SW 1271 (cell line): ENCODE measurements at regions not wholly inside any gene's neighbourhood (a gene's known extent, or its start where the extent isn't known, plus 50 kb on each side); places are given as distances from the start of the nearest gene placed in this dataset.

Experiments used
- DNase-seq, 2 experiments: peaks; one replicate each; lab custom pipeline; 2025; lab: John Stamatoyannopoulos, UW

DNA sequence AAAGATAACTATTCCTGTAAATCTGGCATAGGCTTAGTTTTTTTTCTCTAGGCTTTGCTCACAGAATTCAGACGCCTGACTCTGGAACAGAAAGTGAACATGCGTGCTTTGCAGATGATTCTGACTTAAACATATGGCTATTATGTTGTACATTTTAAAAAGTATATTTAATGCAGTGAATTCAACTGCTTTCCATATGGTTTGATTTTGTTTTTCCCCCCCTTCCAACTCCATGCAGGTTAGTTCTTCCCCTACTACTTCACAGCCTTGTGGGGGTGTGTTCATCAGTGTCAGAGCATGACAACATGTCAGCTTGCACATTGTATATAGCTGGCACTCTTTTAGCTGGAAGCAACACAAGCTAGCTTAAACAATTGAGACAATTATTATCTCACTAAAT is 226.8 kb downstream of the TMEM167A start:
- no peak for DNase-seq

DNA sequence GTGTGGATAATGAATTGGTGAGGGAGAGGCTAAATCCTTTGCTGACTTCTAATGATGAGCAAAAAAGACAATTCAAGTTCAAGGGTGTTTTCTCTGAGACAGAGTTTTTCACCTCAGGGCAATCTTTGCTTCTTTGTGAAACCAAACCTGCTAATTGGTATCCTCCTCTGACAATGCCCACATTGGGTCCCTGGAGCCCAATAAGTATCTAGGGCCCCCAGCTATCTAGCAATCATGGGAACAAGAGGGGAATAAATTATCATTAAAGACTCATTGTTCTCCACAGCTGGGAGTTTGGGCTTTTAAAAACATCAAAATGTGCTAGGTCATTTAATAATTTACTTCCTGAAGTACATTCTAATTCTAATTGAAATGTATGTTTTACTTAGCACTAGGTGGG is 227.3 kb downstream of the TMEM167A start:
- no peak for DNase-seq

DNA sequence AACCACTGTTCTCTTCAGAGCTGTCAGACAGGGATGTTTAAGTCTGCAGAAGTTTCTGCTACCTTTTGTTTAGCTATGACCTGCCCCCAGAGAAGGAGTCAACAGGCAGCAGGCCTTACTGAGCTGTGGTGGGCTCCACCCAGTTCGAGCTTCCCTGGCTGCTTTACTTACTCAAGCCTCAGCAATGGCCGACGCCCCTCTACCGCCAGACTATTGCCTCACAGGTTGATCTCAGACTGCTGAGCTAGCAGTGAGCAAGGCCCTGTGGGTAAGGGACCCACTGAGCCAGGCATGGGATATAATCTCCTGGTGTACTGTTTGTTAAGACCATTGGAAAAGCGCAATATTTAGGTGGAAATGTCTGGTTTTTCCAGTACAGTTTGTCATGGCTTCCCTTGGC is 229.6 kb downstream of the TMEM167A start:
- no peak for DNase-seq

DNA sequence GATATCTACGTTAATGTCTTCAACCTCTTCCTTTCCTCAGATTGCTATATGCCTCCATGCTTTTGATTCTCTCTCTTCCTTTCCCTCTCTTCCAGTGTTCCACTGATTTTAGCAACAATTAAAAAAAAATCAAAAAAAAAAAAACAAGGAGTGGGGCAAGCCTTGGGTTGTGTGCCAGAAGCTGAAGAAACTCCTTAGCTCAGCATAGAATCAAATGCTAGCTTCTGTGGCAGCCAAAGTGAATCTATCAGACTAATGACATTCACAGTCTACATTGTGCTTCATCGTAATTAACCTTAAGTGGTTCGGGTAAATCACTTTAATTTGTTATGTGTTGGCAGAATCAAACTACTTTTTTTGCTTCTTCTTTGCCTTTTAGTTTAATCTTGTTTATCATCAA is 237.3 kb downstream of the TMEM167A start:
- no peak for DNase-seq

DNA sequence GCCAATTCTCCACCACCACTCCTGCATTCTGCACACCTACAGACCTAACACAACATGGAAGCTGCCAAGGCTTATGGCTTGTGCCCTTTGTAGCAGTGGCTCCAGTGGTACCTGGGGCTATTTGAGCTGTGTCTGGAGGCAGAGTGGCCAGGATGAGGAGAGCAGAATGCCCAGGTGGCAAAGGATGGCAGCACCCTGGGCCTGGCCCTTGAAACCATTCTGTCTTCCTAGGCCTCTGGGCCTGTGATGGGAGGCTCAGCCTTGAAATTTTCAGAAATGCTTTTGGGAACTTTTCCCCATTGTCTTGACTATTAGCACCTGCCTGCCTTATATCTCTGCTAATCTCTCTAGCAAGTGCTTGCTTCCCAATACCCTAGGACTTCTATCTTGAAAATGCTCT is 241.7 kb downstream of the TMEM167A start:
- DNase-seq = no peak

DNA sequence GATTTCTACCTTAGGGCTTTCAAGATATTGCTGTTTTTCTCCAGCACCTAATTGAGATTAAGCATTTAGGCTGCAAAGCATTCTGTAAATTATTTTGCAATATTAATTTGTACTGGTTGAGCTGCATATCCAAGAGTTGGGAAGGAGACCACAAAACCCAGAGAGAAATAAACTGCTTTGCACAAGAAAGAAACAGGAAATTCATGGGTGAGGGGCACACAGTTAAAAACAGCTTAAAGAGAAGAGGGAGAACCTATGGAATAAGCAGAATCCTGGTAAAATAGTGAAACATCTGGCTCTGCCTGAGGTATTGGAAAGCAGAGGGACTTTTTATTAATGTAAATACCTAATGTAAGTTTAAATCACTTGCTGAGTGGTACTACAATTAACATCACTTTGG is 243.0 kb downstream of the TMEM167A start:
- DNase-seq = no peak

DNA sequence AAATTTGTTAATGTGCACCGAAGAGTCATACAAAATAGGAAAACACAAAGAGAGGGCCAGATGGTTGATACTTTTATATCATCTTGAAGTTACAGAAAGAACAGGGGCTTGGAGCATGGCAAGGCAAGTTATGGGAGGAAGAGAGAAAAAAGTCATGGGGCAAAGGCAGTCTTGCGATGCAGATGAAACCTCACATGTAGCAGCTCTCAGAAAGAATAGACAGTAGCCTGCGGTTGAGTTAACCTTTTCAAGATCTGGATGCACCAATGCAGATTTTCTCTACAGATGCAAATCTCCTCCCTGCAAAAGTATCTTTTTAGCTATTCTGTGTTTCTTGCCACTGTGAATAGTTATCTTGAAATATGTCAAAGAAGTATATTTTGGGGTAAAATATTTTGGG is 243.9 kb downstream of the TMEM167A start:
- DNase-seq = no peak

DNA sequence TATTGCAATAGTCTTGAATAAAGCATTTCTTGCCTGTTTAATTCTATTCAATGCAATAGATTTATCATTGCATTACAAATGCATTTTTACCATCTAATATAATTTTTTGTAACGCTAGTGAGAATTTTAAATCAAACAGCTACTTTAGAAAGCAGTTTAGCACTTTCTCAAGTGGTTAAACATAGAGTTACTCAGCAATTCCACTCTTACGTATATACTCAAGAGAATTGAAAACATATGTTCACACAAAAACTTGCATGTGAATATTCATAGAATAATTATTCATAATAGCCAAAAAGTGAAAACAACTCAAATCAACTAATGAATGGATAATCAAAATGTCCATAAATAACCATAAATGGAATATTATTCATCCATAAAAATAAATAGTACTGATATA is 244.7 kb downstream of the TMEM167A start:
- no peak for DNase-seq

DNA sequence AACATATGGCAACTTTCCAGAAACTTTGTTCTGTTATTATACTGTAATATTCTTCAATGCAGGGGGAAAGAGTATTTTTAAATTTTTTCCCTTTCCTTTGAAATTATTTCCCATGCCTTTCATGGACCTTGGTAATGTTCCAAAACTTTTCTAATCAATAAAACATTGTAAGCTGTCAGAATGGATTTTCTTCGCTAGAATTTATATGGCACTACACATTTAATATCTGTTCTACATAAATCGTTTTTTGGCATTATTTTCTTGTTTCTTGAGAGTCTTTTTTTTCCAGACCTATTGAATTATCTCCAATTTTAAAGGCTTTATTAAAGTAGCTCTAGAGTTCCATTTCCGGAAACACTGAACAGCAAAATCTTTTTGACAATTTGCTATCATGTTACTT is 249.0 kb downstream of the TMEM167A start:
- no peak for DNase-seq

DNA sequence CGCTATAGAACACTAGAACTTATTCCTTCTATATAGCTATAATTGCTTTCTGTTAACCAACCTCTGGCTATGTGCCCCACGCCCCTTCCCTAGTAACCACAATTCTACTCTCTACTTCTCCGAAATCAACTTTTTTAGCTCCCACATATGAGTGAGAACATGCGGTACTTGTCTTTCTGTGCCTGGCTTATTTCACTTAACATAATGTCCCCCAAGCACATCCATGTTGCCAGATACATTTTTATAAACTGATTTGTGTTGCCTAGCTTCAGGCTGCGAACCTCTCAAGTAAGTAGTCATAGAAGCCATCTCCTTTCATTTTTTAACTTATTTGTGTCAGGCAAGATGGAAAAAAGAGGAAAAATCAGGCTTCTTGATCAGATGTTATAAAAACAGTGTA is 249.5 kb downstream of the TMEM167A start:
- DNase-seq = no peak

DNA sequence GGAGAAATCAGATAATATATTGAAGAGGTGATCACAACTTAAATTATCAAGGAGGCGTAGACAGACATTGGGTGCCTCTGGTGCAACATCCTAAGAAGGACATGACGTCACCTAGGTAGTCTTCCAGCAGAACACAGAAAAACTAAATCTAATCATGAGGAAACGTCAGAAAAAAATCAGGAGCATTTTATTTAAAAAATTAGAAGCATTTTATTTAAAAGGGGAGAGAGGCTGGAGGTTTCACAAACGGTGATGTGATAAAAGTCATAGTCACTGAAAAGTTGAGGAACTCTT is 254.6 kb downstream of the TMEM167A start:
- DNase-seq = no peak

DNA sequence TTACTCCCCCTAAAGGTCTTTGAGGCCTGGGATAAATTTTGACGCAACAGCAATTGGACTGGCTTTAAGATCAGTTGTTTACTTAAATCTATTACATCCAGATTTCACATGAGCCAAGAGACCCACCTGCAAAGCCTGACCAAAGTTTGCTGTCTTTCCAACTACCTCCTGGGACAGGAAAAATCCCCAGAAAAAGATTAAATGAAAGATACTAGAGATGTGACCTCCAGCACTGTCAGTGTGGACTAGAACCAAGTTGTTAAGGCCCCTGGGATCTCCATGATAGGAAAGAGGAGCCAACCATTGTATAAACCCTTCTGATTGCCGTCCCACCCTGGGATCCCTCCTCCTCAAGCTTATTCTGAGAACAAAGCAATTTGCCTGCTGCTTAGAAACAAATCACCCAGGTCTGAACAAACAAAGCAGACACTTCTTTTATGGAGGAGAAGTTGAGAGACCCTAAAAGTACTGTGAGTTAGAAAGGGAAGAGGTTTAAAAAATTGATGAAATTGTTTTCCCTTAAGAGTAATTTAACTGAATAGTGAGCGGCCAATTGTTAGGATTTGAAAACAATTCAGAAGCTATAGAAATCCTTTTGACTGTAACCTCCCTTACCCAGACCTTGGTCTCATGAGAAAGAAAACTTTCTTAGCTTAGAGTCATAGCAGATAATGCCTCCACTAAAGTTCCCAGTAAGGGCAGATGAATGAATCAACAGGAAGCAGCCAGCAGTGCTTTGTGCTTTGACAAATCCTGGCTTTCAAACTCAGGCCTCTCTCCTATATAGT is 255.2 kb downstream of the TMEM167A start:
- DNase-seq = no peak

DNA sequence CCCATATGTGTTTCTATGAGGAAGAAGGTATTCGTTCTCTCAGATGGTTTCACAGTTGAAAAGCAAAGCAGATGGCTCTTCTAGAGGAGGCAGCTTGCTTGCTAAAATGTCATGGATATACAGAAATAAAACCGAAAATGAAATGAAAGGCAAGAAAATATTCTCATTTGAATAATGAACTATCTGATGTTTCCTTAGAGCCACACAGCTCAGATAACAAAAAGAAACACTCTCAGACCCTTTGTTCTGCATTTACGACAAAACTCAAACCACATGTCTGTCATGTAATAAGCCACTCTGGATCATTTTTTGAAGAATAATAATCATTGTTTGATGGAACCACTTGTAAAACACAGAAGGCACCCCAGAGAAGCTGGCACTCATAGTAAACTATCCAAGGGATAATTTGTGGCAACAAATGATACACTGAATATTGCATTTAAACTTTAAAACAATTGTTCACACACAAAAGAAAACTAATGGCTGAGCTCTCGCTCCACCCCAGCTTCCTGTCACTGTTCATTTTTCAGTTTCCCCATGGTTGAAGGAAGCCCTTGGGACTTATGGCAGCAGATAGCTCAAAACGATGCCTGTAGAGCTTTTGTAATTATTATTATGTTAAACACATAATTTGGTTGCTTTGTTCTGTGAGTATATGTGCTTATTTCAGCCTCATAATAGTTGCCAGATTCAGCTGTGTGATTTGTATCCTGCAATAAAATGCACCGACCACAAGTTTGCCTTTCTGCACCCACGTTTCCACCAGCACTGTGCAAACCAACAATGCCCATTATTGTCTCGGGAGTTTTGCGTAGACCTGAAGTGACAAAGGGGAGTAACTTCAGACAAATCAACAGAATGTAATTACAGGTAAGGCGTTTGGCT is 256.0 kb downstream of the TMEM167A start:
- DNase-seq = no peak

DNA sequence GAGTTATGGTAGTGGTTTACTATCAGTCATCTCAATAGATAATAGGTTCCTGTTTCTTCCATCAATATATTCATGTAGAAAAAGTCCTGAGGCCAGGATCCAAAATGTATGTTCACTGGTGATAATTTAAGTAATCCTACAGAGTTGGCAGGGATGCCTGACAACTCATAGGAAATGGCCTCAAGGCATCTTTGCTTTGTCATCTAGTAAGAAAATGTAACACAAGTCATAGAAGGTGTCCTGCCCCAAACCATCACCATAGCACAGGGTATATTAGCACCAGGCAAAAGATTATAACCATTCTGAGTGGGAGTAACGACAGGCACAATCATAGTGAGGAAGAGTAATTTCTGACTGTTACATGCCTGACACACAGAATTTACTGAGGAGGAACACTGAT is 257.0 kb downstream of the TMEM167A start:
- DNase-seq = no peak

DNA sequence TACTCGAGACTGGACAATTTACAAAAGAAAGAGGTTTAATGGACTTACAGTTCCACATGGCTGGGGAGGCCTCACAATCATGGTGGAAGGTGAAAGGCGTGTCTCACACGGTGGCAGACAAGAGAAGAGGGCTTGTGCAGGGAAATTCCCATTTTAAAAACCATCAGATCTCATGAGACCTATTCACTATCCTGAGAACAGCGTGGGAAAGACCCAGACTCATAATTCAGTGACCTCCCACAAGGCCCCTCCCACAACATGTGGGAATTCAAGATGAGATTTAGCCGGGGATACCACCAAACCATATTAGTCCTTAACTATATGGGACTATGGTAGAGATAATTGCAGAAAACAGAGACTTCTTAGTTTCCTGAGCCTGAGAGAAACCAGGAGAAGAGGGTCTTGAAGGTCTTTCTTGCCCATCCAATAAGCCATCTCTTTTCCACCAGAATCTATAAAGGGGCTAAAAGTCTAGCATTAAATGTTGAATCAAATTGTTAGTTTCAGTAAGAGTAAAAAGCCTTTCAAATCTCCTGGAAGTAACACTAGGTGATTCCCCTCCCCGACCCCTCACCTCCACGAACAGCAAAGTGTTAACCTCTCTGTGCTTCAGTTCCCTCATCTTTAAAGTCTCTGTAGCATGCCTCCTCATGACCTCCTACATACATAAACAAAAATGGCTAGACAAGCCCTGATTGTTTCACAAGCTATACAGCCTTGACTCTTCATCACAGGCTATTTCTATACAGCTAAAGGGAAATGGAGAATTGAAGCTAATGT is 259.1 kb downstream of the TMEM167A start:
- DNase-seq = no peak

DNA sequence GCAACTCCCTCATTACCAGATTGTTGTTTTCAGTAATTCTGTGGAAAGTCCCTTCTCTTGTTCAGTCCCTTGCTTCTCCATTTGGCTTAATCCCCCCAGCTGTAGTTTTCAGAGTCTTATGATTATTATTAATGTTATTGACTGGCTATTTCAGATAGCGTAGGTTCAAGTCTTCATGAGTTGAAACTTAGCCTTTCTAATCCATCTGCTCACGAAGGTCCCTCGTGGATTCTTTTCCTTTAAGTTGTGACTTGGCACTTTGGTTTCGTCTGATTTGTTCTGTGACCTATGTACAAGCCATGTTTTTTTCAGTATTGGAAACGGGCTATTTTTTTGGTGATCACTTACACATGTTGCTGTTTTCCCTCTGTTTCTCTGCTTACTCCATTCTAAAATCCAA is 260.3 kb downstream of the TMEM167A start:
- no peak for DNase-seq

DNA sequence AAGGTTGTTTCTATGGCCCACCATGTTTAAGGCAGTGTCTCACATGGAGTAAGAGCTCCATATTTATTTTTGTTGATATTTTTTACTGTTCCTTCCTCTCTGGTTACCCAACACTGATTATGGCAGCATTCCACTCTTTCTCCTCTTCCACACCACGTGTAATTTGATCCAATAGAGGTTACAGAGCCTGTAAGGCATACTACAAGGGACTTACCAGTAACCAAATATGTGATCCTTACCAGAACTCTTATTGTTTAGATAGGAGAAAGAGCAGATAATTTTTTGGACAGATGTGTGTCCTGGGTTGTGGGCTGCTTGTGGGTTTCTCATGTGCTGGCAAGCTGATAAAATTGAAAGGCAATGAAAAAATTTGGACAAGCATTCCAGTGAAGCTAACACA is 261.3 kb downstream of the TMEM167A start:
- no peak for DNase-seq

DNA sequence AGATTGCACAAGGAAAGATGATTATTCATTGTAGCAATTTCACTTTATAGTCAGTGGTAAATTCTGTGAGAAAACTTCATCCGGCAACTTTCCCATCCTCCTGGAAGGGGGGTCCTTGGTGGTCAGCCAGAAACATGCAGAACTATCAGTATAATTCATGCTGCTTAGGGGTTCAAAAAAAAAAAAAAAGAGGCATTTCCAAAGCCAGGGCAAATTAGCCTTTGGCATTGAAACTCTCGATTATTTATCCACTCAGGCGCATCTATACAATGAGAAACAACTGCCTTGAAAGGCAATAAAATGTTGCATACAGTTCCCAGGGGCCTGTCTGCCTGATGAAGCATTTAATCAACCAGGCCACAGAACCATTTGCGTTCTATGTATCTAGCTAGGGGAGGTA is 263.3 kb downstream of the TMEM167A start:
- no peak for DNase-seq

DNA sequence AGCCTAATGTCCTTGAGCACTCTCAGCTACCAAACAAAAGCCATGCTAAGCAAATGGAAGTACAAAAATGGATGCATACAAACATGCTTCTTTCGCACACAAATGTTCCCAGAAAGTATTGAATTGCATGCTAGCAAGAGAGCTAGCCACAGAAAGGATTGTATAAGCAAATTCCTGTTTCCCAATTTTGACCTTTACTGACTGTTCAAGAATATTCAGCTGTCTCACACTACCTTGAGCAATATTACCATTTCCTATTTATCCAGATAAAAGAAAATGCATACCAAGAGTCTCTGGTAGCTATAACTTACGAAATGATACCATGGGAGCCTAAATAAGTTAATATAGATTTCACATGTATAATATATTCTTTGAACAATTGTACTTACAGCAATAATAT is 264.6 kb downstream of the TMEM167A start:
- DNase-seq = no peak

DNA sequence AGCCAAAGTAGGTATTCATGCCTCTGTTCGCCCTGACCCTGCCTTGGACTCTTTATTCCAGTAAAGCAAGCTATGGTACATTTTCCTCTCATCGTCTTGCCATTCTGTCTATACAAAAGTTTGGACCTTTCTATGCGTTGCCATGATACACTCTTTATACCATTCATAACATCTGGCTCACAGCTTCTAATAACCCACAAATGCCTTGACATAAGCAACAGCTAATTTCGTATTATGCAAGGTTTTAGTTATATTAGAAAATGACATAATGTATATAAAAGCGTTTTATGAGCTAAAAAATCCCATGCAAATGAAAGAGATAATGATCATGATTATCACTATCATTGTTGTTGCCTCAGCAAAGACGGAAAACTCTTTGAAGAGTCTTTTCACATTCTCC is 265.7 kb downstream of the TMEM167A start:
- DNase-seq = no peak

DNA sequence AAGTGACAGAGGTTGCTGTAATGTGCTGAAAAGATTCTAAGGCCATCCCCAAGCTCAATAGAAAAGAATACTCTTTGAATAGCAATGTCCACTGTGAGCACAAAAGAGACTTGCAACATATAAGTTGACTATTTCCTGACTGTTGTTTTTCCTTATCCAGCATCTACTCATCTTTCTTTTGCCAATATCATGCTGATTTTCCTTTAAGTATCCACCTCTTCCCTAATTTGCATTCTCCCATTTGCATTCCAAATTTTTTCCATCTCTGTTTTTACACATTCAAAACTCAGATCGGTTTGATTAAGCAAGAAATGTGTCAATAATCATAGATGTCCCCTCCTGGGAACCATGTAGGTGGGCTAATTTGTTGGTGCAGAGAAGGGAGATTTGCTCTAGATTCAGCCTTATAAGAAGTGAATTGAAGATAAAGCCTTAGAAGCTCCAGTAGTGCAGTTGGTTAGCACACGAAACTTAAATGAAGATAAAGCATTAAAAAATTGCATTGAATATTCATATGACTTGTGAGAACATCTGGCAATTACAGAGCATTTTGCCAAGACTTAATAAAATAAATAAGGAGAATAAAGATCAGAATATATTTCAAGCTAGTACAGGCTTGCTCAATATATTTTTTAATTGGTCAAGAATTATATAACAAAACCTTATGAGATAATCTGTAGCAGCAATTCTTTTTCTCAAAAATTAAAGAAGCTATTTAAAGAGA is 267.6 kb downstream of the TMEM167A start:
- DNase-seq = no peak

DNA sequence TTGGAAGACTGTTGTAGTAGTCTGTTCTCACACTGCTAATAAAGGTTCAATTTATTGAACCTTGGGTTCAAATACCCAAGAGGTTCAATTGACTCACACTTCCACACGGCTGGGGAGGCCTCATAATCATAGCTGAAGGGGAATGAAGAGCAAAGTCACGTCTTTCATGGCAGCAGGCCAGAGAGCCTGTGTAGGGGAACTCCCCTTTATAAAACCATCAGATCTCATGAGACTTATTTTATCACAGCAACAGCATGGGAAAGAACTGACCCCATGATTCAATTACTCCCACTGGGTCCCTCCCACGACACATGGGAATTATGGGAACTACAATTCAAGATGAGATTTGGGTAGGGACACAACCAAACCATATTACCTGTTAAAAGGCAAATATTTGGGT is 268.2 kb downstream of the TMEM167A start:
- no peak for DNase-seq
